M059J (cell line): ENCODE measurements at regions not wholly inside any gene's neighbourhood (a gene's known extent, or its start where the extent isn't known, plus 50 kb on each side); places are given as distances from the start of the nearest gene placed in this dataset.

Experiments used
- DNase-seq: peaks from one replicate; pipeline ENCODE4 v3.0.0-alpha.2; 2012; ENCODE audit warnings: low read depth

- no peak for DNase-seq
Observed at GRCh38 chr3:13266005-13266404, 154.1 kb downstream of the NUP210 start.

GRCh38 chr3:13265507-13265906 is 154.6 kb downstream of the NUP210 start:
- no peak for DNase-seq

- DNase-seq = no peak
Observed at GRCh38 chr3:13265016-13265415, 155.1 kb downstream of the NUP210 start.

GRCh38 chr3:13264468-13264795 is 155.7 kb downstream of the NUP210 start:
- DNase-seq = no peak

GRCh38 chr3:13263770-13264467 is 156.2 kb downstream of the NUP210 start:
- peak; percentile 39 for DNase-seq

GRCh38 chr3:13262493-13263211 is 157.5 kb downstream of the NUP210 start:
- DNase-seq = no peak

- no peak for DNase-seq
Observed at GRCh38 chr3:13261892-13262291, 158.2 kb downstream of the NUP210 start.

GRCh38 chr3:13261104-13261830 is 158.9 kb downstream of the NUP210 start:
- no peak for DNase-seq

- DNase-seq = no peak
Observed at GRCh38 chr3:13260259-13261103, 159.6 kb downstream of the NUP210 start.

- no peak for DNase-seq
Observed at GRCh38 chr3:13259831-13260230, 160.3 kb downstream of the NUP210 start.

GRCh38 chr3:13258986-13259514 is 161.1 kb downstream of the NUP210 start:
- no peak for DNase-seq

- no peak for DNase-seq
Observed at GRCh38 chr3:13258280-13258679, 161.8 kb downstream of the NUP210 start.

GRCh38 chr3:13257666-13258065 is 162.5 kb downstream of the NUP210 start:
- no peak for DNase-seq

- no peak for DNase-seq
Observed at GRCh38 chr3:13256845-13257244, 163.3 kb downstream of the NUP210 start.

- no peak for DNase-seq
Observed at GRCh38 chr3:13254028-13254951, 165.8 kb downstream of the NUP210 start.

- DNase-seq = no peak
Observed at GRCh38 chr3:13253208-13253937, 166.7 kb downstream of the NUP210 start.

- no peak for DNase-seq
Observed at GRCh38 chr3:13252207-13252606, 167.9 kb downstream of the NUP210 start.

GRCh38 chr3:13251166-13251903 is 168.8 kb downstream of the NUP210 start:
- DNase-seq = no peak
